NCI-H146 treated with DMSO at 0.1 percent for 48 hours (cell line): ENCODE measurements at regions not wholly inside any gene's neighbourhood (a gene's known extent, or its start where the extent isn't known, plus 50 kb on each side); places are given as distances from the start of the nearest gene placed in this dataset.

Source experiments
- DNase-seq: peaks from one replicate; lab custom pipeline; 2025; ENCODE audit not compliant: unreplicated experiment; lab: John Stamatoyannopoulos, UW

DNA sequence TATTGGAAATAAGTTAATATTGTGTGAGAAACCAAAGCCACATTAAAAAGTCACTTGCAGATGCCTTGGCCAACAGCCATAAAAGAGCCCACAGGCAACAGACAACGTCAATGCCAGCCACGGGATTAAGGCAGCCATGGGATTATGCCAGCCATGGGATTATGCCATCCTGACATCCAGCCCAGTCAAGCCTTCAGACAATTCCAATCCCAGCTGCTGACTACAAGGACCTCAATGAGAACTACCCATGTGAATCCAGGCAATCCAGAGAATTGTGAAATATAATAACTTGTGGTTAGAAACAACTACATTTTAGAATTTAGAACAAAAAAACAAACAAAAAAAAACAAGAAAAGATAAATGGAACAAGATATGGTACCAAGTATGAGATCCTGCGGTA is 356.6 kb downstream of the EFNB2 start:
- DNase-seq = no peak

DNA sequence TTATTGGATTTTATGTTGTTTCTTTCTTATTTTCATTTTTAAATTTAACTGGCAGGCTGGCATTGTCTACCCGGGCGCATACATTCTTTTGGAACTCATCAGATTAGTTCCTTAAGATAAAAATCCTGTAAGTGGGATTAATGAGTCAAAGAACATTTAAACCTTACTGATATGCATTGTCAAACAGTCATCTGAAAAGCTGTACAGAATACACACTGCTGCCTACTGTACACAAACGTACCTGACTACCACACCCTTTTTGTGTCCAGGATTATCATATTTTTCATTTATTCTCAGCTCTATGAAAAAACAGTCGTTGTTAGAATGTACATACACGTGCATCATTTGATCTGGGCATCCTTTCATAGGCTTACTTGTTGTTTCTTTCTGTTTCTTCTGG is 358.3 kb downstream of the EFNB2 start:
- no peak for DNase-seq

DNA sequence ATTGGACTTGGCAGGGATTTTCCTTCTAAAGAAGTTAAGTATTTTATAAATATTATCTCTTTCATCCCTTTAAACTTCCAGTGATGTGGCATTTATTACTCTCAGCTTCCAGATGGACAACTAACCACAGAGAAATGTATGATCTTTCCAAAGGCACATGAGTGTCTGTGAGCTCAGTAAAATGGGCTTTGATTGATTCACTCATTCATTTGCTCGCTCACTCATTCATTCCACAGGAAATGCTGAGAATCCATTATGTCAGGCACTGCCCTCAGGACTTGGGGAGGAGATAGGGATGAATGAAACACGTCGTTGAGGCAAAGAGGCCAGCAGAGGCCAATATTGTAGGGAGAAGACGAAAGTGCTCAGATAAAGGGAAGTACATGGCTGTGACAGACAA is 359.3 kb downstream of the EFNB2 start:
- DNase-seq = no peak

DNA sequence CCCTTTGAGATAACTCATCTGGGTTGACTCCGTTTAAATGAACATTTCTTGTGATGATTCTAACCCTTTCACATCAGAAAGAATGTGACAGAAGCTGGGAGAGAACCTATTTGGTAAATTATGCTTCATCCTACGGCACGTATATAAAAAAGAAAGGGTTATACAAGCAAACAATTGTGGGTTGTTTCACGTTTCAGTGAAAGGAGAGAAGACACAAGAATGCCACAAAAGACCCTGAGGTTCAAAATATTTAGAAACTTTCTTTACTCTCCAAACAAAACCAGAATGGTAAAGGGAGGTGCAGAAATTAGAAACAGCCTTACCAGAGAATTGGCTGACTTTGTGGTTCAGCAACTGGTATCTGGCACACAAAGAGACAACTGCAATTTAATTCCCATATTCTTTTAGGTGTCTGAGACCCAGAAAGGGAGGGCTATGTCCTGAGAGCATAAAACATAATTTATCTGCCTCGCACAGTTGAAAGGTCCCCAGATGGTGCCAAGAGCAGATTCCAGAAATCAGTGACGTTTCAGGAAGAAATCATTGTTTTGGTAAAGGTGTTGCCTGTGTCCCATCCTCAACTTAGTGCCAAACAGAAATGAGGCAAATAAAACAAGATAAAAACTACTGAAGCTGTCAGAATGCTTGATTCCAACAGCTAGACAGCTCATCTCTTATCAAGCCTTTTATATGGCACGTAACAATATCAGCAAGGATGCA is 361.4 kb downstream of the EFNB2 start:
- no peak for DNase-seq

DNA sequence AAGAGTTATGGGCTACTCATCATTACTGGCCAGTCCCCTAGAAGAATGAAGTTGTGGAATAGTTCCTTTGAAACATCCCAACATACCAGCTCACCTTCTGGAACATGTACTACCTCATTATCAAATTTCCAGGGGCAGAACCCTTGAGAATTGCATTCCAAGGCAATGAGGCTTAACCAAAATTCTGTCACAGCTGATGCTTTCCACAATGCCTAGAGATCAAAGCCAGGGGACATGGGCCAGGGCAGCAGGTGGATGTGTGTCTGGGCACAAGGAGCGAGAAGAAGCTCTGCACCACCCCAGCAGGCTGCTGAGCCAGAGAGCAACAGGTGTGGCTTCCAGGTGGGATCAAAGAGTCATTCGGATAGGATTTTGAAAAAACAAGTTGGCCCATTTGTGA is 362.1 kb downstream of the EFNB2 start:
- no peak for DNase-seq

DNA sequence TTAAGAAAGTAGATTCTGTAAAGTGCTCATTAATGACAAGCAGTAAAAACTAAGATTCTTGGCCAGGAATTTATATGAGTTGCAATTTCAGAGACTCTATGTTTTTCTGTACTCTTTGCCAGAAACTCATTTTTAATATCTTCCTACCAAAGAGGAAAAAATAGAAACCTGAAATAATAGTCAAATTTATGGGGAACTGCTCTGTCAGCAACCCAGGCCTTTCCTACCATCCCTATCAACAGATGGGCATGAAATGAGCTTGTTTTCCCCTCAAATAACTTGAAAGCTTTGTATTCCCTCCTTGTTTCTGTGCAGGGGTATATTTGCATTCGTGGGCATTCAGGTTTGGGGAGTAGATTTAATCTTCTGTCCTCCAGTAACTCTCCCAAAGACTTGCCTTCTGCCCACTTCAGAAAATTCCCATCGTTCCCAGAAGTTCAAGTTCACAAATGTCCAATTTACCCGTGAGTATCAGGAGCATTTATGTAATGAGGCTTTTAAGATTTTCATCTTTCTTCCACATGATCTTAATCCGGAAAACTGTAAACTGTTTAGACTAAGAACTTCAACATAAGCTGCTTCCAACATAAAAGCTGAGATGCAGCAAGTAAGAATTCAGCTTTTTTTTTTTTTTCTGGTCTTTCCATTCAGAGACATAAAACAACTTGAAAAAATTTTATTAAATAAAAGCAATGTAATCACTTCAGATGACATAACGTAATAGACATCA is 363.1 kb downstream of the EFNB2 start:
- no peak for DNase-seq

DNA sequence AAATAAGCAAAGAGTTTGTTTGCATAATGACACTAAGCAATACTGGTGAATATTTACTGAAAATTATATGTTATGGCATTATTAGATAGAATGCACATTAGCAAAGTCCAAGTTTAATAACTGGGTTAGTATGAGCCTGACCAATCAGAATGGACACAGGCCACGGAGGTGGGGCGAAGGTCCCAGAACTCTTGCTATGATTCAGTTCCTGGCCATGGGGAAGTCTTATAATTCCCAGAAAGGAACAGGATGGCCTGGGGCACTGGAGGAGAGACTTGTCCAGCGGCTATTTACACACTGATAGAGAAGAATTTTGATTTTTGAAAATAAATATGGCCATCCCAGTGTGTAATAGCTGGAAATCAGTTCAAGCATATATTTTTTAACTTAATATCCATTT is 372.0 kb downstream of the EFNB2 start:
- DNase-seq = no peak

DNA sequence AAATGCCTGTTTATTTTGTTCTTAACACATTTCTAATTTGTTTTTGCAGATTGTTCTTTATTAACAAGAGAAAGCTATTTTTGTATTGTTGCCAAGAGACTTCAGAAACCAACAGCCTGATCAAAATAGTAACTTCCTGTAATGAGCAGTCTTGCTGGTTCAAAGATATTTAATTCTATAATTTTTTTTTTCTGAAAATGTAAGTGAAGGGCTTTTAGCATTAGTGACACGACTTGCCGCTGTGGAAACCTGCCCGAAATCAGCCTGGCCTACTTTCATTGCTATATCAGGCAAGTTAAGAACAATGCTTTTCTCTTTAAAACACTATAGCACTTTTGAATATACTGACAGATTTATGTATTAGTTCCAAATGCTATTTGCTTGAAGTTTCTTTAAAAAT is 374.3 kb downstream of the EFNB2 start:
- no peak for DNase-seq

DNA sequence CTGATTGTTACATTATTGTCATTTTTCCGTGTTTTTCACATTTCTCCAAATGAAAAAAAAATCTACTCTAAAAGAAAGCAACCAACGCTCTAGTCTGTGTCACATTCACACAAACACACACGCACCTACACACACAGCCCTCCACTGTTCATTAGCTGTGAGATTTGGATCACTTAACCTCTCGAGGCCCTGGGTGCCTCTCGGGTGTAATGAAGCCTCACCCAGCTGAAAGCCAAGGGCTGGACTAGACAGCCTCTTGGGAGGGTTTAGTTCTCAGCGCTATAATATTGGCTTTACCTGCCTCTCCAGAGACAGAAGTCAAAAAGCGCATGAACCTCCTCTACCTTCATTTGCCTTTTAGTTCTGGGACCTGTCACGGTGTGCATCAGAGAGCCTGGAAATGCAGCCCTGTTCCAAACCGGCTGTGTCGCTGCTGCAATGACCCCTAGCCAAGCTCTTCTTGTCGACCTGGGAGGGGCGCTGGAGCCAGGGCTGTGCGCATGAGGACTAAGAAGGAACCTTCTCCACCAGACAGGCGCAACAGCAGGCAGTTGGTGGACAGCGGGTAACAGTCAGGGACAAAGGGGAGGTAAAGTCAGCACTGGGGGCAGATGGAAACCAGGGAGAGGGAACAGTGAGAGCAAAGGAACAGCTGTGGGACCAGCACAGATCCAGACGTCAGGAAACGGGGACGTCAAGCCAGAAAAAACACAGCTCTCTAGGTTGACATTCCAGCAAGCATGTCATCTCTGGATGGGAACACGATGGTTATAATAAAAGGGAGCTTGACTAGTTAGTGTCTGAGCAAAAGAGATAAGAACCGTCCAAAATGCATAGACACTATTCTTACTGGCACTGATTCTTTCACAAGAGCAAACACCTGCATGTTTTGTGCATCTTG is 375.9 kb downstream of the EFNB2 start:
- DNase-seq = no peak

DNA sequence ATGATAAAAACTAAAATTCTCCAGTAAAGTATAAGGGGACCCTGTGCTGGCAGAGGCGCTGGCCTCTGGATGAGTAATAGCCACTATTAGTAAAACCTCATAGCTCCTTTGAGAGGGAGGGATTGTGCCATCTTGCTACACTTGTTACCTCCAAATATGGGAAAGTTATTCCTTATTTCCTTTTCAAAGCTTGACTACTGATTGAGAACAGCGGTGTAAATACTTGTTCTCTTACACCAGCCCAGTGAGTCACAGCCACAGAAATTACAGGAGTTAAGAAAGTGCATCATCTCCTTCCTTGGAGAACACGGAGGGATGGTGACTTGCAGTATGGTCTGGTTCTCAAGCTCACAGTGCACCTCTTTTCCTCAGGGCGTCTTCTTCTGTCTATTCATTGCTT is 379.0 kb downstream of the EFNB2 start:
- no peak for DNase-seq

DNA sequence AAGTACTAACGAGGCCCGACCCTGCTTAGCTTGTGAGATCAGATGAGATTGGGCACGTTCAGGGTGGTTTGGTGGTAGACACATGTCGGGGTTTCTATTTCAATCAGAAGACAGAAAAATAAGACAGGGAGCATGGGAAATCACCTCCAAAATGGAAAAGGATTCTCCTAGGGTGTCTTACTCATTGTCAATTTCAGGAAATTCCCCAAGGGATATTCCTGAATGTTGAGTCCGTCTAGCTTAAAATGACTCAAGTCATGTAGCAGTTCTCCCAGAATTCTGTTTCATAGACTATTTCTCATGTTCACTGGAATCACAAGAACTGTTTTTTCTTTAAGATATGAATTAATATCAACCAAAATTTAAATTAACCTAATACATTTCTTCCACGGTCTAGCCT is 380.1 kb downstream of the EFNB2 start:
- no peak for DNase-seq

DNA sequence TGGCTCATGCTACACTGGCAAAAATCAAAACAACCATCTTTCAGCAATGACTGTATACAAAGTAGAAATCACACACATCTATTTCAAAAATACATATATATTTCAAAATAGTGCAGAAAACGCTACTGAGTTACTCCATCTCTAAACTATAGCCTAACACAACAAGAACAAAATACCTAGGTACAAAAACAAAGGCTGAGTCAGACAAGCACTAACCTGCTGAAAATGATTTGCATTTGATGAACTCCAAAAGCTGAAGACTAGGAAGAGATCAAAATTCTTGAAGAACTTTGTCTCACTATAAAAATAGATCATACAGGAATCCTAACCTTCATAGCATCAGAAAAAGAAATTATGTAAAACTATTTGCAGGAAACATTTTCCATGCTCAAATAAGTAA is 381.6 kb downstream of the EFNB2 start:
- DNase-seq = no peak

DNA sequence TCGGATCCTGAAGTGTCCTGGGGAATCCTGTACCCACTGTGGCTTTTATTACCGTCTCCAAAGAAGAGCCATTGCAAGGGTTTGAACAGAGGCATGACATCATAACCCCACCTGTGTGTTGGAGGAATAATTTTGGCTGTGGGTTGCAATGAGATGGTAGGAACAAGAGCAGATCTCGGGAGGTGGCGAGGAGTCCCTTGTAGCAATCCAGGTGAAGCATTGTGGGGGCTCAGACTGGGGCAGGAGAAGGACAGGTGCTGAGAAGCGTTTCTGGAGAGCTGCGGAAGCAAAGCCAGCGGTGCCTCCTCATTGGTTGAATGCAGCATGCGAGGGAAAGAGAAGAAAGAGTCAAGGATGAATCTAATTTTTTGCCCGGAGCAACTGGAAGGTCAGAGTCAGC is 382.4 kb downstream of the EFNB2 start:
- DNase-seq = no peak

DNA sequence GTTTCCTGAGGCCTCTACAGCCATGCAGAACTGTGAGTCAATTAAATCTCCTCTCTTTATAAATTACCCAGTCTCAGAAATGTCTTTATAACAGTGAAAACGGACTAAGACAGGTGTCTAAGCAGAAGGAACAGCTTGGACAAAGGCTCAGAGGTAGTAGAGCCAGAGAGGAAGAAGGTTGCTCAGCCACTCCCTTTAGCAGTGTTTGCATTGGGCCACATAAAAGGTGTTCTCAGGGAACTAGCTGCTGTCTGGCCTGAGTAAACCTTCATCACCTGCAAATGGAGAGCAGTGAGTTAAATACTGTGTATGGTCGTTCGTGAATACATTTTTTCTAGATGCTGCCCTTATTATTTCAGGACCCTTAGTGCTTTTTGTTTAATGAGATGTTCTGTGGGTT is 383.4 kb downstream of the EFNB2 start:
- no peak for DNase-seq

DNA sequence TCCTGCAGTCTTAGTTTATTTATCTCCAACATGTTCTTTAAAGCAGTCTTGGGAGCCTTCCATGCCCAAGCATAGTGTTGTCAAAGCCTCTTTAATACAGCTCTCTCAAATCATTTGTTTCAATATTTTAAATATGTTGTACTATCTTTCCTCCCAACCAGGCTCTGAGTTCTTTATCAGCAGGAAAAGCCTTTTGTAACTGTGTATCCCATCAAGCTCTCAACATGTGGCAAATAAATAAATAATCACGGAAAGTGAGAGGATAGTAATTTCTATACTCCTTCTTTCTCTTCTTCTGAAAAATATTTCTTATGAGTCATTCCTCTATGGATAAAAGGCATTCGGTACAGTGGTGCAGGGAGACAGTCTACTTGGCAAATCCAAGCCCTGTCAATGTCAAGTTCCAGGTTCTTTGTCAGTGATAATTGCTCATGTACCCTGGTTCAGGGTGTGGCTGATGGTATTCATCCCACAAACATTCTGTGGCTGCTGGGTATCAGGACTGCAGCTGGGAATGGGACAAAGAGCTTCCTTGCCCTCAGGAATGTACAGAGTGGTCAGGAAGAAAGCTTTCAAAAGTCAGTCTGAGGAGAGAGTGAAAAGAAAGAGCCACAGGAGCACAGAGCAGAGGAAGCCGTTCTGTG is 384.3 kb downstream of the EFNB2 start:
- DNase-seq = no peak

DNA sequence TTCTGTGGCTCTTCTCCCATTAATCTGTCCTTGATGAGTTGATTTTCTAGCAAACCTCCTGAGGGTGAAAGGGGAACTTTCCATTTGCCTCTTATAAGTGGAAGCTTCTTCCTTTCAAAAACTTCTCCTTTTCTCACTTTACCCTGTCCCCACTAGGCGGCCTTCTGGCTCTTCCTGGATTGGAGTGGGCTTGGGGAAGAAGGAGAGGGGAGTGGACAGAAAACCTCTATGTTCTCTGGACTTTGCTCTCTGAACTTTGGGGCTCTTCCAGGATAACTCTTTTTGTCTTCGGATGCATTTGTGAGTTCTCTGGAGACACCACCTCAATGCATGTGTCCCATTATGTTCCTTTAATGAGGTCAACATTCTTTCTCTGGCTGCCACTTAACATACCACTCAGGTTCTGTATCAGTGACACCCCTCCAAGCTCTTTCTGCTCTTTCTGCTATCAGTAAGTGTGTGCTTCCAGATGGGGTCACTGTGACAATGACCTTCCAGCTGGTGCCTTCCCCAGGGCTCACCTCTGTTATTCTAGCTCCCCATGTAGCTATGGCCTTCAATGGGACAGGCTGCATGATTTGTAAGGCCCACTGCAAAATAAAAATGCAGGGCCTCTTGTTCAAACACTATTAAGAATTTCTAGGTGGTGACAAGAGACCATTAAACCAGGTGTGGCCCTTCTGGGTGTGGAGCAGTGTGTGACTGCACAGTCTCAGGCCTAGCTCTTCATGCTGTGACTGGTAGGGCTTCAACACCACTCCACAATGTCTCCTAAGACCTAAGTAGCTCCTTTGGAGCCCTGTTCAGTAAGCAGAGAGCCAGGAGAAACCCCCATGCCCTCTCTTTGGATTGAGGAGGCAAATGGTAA is 389.2 kb downstream of the EFNB2 start:
- no peak for DNase-seq

DNA sequence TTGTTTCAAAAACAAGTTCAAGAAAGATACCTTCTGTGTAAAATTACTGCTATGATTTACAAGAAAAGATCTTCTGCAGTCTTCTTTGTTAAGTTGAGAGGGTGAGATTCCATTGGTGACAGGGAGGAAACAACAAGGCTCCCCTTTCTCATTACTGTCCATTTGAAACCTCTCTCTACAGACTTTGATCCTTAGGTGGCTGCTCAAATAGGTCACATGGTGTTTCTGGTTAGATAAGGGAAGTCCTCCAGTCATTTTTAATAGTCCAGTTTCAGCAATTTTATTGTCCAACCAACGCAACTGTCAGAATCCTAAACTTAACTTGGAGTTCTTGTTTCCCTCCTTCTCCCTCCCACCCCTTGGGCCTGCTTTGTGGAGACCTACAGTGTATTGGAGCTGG is 390.4 kb downstream of the EFNB2 start:
- DNase-seq = no peak

DNA sequence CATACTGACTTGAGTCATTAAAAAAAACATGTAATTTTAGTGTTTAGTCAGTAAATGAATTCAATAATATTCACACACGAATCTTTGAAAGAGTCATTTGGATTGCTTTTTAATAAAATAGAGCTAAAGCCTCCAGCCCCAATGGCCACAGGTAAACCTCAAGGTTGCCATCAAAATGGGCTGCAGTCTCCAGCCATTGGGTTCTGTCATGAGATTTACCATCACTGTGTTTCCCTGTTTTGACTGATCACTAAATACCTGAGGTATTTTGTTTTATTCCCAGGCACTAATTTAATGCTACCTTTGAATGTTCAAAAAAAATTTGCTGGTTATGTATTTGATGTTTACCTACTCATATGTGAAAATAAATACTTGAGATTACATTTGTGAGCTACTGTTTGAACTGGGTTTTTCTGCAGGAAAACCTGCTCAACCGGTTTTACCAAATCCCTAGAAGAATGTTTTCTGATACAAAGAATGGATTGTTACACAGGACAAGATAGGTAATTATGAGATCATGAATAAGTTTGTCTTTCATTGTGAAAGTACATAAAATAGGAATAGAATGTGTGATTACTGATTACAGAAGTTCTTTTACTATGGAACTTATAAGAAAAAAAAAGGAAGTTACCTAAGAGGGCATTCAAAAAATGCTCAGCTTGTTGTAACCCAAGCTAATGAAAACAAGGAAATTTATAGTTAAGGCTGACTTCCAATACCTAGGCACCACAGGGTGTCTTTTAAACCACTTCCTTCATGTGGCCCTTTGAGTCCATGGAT is 391.3 kb downstream of the EFNB2 start:
- no peak for DNase-seq

DNA sequence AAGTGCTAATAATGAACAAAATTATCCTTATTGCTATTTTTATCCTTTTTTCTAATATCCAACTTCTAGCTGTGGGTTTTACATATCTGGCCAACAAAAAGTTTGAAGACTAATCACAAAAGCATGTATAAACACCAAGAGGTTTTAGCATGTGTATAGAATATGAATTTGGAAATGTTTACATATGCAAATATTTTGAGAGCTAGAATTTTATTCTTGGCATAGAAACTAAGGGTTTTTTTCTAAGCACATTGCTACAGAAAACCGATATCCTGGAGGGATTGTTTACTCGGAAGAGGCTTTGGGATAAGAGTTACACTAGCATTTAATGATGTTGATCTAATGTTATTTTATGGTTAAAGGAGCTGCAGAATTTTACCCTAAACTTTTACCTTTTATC is 392.1 kb downstream of the EFNB2 start:
- DNase-seq = no peak

DNA sequence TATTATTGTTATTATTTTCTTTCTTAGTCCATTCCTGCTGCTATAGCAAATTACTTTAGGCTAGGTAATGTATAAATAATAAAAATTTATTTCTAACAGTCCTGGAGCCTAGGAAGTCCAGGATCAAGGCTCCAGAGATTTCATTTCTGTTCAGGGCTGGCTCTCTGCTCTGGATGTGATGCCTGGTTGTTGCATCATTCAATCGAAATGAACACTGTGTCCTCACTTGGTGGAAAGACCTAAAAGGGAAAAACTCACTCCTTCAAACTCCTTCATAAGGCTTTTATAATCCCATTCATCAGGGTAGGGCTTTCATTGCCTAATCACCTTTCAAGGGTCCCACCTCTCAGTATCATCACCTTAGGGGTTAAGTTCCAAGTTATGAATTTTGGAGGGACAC is 395.0 kb downstream of the EFNB2 start:
- DNase-seq = no peak
